GM19099 (cell line): ENCODE measurements at regions not wholly inside any gene's neighbourhood (a gene's known extent, or its start where the extent isn't known, plus 50 kb on each side); places are given as distances from the start of the nearest gene placed in this dataset.
A peak's percentile ranks its signal among the peaks of the same experiment; 100 is the strongest.

Source experiments
- POLR2A ChIP-seq: IDR thresholded peaks from 3 replicates; pipeline ENCODE4 v1.6.1; 2011; ENCODE audit warnings: low read depth; ENCODE audit not compliant: insufficient read length; ENCODE audit errors: extremely low read depth

DNA sequence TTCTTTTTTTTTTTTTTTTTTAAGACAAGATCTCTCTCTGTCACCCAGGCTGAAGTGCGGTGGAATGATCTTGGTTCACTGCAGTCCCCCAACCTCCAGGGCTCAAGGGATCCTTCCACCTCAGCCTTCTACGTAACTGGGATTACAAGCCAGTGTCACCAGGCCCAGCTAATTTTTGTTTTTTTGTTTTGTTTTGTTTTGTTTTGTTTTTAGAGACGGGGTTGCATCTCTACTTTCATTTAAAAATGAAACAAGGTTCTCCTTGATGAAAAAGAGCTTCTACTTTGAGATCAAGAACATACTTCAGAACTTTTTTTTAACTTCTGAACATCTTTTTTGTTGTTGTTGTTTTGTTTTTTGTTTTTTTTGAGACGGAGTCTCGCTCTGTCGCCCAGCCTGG is 121.7 kb upstream of the PRB2 start:
- TF ChIP-seq POLR2A = no peak

DNA sequence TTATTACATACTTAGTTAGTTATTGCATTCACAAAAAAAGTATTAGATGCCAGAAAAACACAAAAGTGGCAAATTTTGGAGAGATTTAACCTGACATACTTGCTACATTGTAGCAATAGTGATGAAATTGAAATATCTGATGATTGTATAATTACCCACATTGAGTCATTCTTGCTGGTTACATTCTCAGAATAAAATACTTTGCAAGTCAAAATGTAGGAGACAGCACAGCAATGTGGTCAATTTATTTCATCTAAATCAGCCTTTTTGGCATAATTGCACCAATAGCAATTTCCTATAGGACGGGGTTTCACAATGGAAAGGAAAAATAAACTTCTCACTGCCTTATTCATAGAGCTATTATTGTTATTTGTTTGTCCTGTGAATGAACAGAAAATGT is 125.0 kb upstream of the ETV6 start:
- no peak for TF ChIP-seq POLR2A

DNA sequence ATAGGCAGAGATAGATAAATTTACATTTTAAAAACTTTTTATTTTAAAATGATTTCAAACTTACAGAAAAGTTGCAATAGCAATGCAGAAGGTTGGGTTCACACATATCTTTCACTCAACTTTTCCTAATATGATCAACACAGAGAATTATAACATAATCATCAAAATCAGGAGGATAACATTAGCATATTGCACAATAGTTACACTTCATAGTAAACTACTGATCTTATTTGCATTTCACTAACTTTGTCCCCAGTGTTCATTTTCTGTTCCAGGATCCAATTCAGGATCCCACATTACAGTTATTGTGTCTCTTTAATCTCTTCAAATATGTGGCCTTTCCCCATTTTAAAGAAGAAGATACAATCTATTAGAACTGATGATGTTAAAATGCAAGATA is 115.4 kb upstream of the ETV6 start:
- no peak for TF ChIP-seq POLR2A

DNA sequence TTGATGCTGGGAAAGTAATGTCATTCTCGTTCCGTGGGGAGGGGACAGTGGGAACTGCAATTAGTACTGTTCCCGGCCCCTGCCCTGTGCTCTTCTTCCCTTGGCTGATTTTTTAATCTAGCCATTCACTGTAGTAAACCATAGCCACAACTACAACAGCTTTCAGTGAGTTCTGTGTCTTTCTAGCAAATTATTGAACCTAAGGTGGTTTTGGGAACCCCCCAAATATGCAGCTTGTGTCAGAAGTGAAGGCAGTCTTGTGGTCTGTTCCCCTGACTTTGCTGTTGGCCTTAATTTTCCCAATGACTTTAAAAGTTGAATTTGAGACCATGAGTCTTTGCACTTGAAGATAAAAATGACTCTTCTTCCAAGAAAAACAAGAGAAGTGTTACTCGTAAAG is 114.3 kb upstream of the ETV6 start:
- TF ChIP-seq POLR2A = no peak

DNA sequence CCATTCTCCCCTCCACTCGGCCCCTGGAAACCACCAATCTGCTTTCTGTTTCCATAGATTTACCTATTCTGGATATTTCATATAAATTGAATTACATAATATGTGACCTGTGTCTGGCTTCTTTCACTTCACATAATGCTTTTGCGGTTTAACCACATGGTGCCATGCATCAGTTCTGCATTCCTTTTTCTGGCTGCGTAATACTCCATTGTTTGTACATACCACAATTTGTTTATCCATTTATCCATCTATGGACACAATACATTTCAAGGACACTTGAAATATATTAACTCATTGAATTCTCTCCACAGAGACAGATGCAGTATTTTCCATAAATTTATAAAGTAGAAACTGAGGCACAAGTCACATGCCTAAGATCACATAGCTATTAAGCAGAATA is 110.3 kb upstream of the ETV6 start:
- no peak for TF ChIP-seq POLR2A

DNA sequence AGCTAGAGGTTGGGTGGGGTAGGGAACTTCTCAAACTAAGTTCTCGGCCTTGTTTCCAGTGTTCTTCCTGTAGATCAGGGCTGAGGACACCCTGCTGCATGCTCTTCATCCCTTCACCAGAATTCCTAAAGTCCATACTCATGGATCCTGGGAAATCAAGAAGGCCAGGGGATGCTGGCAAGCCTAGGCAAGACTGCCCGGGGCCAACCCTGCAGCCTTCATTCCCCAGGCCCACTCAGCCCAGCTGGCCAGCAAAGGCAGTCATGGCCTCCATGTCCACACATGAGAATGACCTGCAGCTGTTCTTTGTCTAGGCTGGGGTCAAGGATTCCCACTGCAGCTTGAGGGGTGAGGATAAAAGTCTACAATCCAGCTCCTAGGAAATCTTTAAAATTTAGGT is 109.3 kb upstream of the ETV6 start:
- no peak for TF ChIP-seq POLR2A

DNA sequence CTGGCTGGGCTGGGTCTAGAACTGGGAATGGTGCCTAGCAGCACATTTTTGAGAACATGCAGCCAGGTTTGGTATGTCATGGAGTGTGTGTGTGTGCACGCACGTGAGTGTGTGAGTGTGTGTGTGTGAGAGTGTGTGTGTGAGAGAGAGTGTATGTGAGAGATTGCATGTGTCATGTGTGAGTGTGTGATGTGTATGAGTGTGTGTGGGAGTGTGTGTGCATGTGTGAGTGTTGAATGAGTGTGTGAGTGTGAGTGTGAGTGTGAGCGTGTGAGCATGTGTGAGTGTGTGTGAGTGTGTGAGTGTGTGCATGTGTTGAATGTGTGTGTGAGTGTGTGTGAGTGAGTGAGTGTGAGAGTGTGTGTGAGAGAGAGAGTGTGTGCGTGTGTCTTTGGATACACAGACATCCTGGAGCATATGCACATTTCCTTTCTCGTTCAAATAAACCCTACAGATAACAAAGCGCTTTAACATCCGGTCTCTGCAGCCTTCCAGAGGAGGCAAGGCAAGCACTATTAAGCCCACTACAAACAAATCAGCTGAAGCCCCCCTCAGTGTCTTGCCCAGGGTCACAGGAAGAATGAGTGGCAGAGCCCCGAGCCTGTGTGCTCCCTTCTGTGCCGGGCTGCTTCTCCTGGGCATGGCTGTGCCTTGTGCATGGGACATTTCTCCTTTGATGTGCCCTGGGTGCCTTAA is 108.7 kb upstream of the ETV6 start:
- no peak for TF ChIP-seq POLR2A

DNA sequence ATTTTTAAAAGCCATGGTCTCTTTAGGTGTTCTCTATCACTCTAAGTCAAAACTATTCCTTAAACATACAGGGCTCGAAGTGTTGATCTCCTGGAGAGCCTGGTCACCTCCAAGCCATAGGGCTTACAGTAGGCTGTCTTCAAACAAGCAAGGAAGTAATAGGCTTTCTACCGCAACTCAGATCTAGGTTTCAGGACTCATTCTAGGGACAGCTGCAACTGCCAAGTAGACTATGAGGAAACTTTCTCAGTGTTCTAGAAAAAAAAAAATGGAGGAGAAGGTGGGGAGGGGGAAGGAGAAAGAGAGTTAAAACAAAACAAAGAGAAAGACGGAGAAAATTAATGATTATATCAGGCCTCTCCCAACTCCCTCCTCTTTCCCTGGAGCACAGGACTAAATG is 106.9 kb upstream of the ETV6 start:
- no peak for TF ChIP-seq POLR2A

DNA sequence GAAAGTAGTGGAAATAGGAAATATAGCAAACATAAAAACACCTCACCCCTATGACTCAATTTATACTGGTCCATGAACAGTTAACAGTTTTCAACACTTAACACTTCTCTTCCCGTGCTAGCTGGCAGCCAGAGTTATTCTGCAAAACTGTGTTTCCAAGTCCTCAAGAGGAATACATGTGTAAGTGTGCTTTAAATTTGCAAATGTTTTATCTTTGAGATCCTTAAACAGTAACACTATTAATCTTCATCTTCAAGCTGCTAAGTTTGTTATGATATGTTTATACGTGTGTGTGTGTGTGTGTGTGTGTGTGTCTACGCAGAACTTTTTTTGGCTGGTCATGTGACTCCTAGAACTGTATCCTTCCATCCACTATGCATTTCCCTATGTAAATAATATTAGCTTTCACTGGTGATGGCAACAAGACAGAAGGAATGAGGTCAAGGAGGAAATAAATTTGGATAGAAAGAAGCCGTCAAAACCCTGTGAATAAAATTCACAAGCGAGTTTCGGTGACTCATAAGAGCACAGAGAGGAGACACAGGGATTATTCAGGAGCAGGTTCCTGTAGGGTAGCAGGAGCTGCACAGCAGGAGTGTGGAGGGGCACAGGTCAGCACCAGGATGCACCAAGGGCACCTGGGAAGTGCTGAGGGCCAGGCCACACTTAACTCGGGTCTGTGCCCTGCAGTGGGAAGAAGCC is 105.9 kb upstream of the ETV6 start:
- TF ChIP-seq POLR2A = no peak

DNA sequence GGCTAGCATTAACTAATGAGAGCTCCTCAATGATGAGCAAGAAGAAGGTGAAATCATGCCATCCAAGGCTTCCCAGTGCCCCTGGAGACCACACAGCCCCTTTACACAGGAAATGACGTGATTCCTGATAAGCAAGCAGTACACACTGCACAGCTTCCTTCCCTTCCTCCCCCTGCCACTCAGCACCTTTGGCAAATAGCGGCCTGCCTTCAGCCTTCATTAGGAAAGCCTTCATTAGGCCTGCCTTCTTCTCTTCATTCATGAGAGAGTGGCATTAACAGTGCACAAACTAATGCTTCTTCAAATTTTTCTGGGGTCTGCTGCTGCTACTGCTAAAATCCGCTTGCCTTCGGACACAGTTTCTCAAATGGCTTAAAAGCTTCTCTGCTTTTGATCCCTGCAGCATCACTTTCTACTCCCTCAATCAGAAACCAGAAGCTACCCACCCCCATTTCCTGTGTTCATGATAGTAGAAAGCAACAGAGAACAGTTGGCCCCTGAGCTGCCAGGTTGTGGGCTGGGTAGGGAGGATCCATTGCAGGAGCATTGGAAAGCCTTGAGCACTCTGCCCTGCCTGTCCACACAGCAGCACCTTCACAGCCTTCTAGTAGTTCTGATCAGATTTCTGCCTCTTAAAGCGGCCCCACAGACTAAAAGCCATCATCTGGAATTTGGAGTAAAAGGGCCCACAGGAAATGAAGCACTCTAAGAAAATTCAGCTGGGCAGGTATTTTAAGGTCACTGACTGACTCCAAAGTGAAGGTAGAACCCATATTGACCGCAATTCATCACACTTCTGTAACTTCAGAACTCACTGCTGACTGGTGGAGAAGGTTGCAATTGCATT is 103.8 kb upstream of the ETV6 start:
- peak; percentile 54 for TF ChIP-seq POLR2A

DNA sequence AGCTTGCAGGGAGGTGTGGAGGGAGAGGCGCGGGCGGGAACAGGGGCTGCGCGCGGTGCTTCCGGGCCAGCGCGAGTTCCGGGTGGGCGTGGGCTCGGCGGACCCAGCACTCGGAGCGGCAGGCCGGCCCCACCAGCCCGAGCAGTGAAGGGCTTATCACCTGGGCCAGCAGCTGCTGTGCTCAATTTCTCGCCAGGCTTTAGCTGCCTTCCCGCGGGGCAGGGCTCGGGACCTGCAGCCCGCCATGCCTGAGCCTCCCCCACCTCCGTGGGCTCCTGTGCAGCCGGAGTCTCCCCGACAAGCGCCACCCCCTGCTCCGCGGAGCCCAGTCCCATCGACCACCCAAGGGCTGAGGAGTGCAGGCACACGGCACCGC is 102.2 kb upstream of the ETV6 start:
- peak; percentile 46 for TF ChIP-seq POLR2A

DNA sequence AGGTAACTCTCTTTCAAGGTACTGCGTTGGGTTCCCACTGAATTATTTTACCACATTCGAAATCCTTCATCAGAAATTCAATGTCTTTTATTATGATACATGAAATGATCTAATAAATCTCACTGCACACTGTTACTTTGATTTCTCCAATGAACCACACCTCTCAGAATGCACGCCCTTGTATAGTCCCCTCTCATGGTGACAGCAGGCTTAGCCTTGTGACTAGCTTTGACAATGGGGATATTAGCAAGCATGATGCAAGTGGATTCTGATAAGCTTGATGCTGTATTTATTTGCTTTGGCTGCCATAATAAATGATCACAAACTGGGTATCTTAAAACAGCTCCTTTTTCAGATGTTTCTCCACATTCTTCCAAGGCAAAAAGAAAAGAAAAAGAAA is 100.4 kb upstream of the ETV6 start:
- no peak for TF ChIP-seq POLR2A

DNA sequence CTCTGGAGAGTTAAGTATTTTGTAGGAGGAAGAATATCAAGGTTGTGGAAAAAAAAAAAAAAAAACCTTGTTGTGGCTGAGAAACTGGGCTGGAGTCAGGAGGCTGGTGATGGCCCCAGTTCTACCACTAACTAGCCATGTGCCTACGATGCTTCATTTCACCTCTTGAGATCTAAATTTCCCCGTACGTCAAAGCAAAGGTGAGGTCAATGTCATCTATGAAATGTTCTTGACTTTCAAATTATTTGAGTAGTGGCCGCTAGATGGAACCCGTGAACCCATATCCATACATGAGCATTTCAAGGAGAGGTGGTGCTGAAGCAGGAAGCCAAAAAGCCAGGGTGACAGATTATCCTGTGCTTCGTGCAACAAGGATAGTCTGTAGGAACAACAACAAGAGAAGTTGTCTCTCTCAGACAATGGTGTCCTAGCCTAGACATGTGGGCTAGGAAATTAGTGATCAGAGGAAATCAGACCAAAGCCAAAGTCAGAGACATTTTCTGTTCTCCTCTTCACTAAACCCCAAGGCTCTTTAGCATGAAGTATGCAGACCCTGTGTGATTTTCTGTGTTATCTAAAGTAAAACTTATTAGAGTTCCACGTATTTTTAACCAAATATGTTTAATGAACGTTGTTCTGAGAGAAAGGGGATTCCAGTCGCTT is 95.5 kb upstream of the ETV6 start:
- no peak for TF ChIP-seq POLR2A

DNA sequence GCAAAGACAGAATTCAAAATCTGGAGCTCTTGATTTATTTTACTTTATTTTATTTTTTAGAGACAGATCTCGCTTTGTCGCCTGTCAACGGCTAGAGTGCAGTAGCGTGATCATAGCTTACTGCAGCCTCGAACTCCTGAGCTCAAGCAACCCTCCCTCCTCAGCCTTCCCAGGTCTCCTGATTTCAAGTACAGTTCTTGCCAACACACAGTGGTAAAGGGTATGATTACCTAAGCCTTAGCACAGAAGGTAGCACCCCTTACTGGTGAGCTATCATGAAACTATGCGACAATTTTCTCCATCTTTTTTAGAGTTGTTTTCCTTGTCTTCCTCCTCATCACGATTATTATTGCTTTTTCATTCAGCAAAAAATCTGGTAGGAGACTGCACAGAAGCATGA is 94.3 kb upstream of the ETV6 start:
- TF ChIP-seq POLR2A = no peak
